GM19351 (cell line): ENCODE measurements at regions not wholly inside any gene's neighbourhood (a gene's known extent, or its start where the extent isn't known, plus 50 kb on each side); places are given as distances from the start of the nearest gene placed in this dataset.

Source experiments
- ATAC-seq: cut with Tn5 transposase; IDR thresholded peaks from one replicate; pipeline ENCODE4 v1.9.1; 2021; ENCODE audit warnings: mild to moderate bottlenecking, moderate library complexity; ENCODE audit not compliant: unreplicated experiment

GRCh38 chr9:28166179-28166578 is 592.9 kb upstream of the C9orf72 start:
- ATAC-seq = no peak

DNA sequence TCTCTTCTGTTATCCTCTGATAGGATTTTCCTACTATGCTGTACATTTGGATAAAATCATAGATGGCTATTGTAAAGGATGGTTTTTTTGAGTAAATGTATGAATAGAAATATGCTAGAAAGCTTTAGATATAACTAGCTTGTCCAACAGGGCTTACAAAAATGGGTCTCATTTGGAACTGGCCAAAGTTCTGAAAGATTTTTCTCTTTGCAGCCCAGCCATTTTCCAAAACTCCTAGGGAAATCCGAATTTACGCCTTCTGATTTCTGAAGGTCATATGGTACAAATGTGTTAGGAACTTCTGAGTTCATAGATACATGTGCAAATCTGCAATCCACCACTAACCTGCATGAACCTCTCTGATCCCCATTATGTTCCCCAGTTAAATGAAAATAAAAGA is 603.9 kb upstream of the C9orf72 start:
- ATAC-seq = no peak

GRCh38 chr9:28177925-28178324 is 604.6 kb upstream of the C9orf72 start:
- no peak for ATAC-seq

- ATAC-seq = no peak
Measured at GRCh38 chr9:28179893-28180292, 606.6 kb upstream of the C9orf72 start.

DNA sequence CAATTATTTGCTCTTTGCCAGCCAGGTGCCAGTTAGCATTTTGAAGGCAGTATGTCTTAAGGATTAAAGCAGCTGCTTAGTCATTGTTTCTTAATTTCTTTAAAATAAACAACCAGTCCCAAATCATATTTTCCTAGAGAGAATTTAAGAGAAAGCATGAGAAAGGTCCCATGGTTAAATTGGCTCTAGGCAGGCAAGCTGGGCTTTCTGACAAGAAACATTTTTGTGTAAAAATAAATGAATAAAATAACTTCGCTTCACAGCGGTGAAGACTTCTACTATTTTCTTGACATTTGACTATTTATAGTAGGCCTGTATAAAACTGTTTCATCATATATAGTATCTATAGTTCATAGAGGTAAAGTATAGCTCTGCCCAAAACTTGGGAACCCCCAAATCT is 617.7 kb upstream of the C9orf72 start:
- no peak for ATAC-seq

DNA sequence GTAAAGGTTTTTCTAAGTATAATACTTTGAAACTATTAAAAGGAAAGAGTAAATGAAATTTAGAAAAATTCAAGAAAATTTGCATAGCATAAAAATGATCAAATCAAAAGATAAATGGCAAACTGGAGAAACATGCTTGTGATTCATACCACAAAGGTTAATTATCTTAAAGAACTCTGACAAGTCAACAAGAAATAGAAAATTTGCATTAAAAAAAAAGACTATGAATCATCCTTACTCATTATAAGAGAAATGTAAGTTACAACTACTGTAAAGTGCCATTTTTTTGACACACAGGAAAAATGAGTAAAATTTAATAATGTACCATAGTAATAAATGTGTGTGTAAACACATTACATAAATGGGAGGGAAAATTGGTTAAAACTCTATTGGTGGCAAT is 624.4 kb upstream of the C9orf72 start:
- ATAC-seq = no peak

GRCh38 chr9:28203036-28203435 is 629.8 kb upstream of the C9orf72 start:
- ATAC-seq = no peak

DNA sequence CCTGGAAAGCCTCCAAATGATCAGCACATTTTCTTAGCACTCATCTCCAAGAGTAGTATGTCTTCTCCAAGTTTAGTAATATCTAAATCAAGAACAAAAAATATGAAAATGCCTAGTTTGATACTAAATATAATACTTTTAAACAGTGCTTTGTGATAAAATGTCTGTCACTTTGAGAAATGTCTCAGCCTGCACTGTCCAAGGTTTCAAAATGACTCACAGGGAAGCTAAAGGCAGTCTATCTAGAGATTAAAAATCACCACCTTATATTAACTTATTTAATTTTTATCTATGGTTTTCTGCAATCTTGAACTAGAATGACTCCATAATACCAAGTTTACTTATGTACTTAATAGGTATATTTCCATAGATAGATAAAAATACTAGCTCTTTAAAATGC is 633.0 kb upstream of the C9orf72 start:
- no peak for ATAC-seq

DNA sequence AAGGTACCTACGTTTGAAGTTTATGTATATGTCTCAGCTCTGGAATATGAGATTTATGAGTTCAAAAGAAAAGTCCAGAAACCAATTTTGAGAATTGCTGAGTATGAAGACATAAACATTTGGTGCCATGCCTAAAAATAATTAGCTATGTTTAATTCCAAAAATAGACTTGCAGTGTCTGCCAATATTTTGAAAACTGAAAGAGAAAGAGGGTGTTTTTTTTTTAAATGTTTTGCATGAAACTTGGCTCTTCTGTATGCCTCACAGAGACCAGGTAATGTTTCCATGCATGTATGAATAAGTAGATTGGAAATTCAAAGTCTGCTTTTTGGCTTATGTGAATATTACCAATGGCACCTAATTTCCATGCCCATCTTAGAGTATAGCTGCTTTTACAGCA is 634.4 kb upstream of the C9orf72 start:
- no peak for ATAC-seq

DNA sequence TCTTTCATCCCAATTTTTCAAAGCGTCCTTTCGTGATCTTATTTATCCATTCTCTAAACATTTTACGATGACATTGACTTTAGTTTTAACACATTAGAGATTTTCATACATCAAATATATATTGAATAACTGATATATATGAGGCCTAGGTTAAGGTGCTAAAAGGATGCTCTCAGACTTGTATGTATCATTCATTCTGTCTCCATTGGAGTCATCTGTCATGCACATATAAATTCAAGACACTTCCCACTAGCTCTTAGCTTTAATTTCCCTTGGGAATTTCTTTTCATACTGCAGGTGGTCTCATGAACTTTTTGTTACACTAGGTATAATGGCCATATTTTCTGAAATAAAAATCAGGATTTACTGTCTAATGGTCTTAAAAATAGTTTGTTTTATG is 635.8 kb upstream of the C9orf72 start:
- no peak for ATAC-seq

- no peak for ATAC-seq
Measured at GRCh38 chr9:28212979-28213378, 639.7 kb upstream of the C9orf72 start.

DNA sequence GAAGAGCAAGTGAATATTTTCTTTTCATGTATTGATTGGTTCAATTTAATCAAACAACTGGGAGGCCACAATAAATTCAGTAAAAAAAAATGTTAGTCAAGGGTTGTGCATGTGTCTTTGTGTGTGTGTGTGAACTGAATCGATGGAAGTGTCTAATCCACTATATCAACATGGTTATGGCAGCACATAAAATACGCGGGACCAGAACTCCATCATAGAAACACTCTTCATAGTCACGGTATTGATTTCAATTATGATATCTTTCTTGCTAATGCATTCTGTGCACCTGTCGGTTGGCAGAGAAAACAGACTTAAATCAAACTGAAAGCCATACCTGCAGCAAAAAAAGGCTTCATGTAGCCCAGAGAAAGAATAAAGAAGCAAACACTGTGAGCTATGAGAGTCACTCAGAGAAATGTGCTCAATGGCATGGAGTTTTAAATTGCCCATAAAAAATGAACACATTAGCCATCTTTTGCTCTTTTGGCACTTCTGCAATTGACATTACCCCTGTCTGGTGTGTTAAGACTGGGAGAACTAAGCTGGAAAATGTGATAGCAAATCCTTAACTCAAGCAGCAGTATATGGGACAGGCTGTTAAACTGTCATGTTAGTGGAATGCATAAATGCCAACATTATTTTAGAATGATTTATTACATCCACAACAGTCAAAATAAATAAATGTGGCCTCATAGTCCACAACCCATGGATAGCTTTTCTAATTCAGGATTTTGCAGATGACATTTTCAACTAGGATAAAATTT is 642.4 kb upstream of the C9orf72 start:
- ATAC-seq = no peak

DNA sequence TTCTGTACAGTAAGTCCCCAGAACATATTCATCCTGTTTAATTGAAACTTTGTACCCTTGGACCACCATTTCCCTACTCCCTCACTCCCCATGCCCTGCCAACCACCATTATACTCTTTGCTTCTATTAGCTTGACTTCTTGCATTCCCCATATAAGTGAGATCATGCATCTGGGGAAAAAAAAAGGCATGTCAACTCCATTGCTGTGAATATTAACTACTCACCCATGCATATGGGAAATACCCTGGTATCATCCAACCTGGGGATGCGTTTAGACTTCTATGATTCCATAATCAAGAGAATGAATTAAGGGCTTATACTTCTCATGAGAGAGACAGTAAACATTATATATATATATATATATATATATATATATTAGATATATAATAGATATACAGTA is 659.4 kb upstream of the C9orf72 start:
- ATAC-seq = no peak

GRCh38 chr9:28234133-28234893 is 661.0 kb upstream of the C9orf72 start:
- no peak for ATAC-seq

DNA sequence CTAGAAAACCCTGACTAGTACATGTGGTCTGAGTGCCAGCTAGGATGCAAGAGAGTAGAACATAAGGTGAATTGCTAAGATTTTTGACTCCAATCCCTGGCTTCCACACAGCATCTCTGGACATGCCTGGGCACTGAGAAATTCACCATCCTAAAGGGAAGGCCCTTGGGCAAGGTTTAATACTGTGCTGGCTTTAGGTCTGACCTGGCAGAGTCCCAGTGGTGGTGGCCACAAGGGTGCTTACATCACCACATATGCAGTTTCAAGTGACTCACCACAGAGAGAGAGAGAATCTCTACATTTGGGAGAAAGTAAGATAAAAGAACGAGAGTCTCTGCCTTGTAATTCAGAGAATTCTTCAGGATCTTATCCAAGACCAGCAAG is 661.6 kb upstream of the C9orf72 start:
- no peak for ATAC-seq

DNA sequence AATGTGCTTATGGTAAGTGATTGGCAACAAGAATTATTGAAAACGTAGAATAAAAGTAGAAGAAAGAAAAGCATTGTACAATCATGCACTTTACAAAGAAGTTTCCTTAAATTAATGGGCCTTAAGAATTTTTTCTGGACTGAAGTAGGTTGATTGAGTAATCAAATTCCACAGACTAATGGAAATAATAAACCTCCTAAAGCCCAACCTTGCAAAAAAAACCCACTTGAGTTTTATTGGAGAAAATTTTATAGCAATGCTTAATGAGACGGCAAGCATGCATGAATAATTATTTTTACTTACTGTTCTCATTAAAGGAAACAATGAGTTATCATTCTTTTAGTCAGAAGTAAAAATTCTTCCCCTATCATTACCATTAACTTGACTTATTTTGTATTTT is 676.1 kb upstream of the C9orf72 start:
- ATAC-seq = no peak

DNA sequence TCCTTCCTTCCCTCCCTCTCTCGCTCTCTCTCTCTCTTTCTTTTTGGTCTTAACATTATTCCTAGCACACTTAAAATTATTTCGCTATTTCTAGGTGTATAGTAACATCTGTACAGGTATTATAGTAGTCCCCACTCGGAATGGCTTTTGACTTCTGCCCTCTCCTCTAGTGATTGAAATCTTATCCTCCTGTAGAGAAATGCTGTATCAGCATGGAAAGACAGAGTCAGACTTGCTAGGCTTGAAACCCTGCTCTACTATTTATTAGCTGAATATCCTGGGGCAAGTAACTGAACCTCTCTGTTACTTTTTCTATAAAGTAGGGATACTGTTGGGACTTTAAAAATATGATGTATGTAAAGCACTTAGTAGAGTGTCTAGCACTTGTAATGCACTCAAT is 681.9 kb upstream of the C9orf72 start:
- no peak for ATAC-seq

DNA sequence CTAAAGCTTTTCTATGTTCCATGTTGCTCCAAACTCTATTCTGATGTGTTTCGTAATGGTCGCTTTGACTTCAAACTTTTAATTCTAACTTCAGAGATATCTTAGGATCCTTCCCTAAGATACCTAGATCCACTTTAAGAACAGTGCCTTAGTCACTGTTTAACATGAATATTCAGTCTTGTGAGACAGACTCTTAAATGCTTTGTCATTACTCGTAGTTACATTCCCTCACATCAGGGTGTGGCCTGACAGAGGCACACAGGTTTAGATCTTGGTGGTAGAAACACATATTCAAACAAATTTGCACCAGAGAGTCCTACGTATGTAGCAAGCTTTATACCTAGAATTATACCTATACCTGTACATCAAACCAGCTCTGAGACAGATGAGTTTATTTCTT is 687.0 kb upstream of the C9orf72 start:
- ATAC-seq = no peak

DNA sequence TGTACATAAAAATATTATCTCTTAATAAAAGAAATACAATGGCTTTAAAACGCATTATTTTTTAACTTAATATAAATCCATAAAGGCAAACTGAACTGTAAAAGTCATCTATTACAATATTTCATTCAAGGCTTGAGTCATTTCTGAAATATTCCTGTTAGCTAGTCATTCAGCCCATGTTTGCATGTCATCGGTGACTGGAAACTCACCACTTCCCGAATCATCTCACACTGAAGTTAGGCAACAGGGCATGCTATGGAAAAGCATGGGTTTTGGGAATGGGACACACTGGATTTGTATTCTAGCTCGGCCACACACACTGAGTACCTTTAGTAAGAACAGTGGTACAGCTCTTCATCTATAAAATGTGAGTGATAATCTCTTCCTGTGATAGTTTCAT is 691.1 kb upstream of the C9orf72 start:
- no peak for ATAC-seq

DNA sequence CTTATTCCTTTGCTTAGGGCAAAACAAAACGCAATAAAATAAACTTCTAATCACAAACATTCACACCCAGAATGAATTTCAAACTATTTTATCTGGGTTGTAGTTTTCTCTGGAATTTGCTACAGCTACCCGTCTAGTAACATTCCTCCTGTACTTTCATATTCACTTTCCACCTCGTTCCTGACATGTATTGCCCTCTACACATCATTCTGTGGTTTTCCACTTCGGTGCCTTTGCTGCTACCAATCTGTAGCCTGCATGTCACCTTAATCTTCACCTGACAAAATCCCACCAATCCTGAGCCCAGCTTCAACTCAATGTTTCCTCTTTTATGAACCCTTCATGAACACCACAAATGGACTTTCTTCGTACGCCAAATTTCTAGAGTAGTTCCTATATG is 694.1 kb upstream of the C9orf72 start:
- ATAC-seq = no peak

DNA sequence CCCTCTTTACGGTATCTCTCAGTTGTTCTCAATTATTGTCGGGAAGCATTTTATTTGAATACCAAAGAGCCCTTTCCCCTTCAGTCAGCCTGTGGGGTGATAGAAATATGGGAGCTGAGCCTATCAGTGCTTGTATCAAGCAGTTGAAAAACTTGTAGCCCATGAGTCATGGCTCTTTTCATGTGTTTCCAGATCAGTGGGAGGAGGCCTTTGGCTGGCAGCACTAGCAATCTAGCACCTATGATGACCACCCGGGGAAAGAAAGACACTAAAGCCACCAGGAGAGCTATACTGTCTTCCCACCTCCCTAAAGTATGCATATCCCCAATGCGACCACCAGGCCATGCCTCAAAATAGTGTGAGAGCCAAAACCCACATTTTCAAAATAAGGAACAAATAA is 696.9 kb upstream of the C9orf72 start:
- ATAC-seq = no peak

GRCh38 chr9:28272127-28272526 is 698.8 kb upstream of the C9orf72 start:
- no peak for ATAC-seq

GRCh38 chr9:28287455-28287854 is 714.2 kb upstream of the C9orf72 start:
- ATAC-seq = no peak
